Osteocyte (in vitro differentiated cells): ENCODE measurements at regions not wholly inside any gene's neighbourhood (a gene's known extent, or its start where the extent isn't known, plus 50 kb on each side); places are given as distances from the start of the nearest gene placed in this dataset.
A peak's percentile ranks its signal among the peaks of the same experiment; 100 is the strongest.

Source experiments
- DNase-seq: peaks from one replicate; pipeline ENCODE4 v3.0.0; 2021; ENCODE audit warnings: mixed read lengths; ENCODE audit not compliant: unreplicated experiment; ENCODE audit errors: extremely low spot score
- H3K27ac Mint-ChIP-seq: one replicate; pipeline ENCODE4 v1.8.0; 2021; ENCODE audit warnings: mild to moderate bottlenecking, mixed read lengths; ENCODE audit not compliant: unreplicated experiment
- H3K27me3 Mint-ChIP-seq: one replicate; pipeline ENCODE4 v1.8.0; 2021; ENCODE audit warnings: mixed read lengths; ENCODE audit not compliant: unreplicated experiment
- H3K36me3 Mint-ChIP-seq: one replicate; pipeline ENCODE4 v1.8.0; 2021; ENCODE audit warnings: mixed read lengths; ENCODE audit not compliant: unreplicated experiment
- H3K4me1 Mint-ChIP-seq: one replicate; pipeline ENCODE4 v1.8.0; 2021; ENCODE audit warnings: mixed read lengths; ENCODE audit not compliant: unreplicated experiment
- H3K4me3 Mint-ChIP-seq: one replicate; pipeline ENCODE4 v1.8.0; 2021; ENCODE audit warnings: mild to moderate bottlenecking, moderate library complexity, mixed read lengths; ENCODE audit not compliant: unreplicated experiment
- H3K9me3 Mint-ChIP-seq: one replicate; pipeline ENCODE4 v1.8.0; 2021; ENCODE audit warnings: mixed read lengths; ENCODE audit not compliant: unreplicated experiment
- CTCF ChIP-seq: fragments of 200-600 bp; sonication (generic); IDR thresholded peaks from 2 replicates; pipeline ENCODE4 v1.5.0; 2021; ENCODE audit warnings: antibody characterized with exemption, mild to moderate bottlenecking, moderate library complexity

- TF ChIP-seq CTCF = no peak
- H3K4me3 Mint-ChIP-seq = no peak overlapping the region
- peak; percentile 73 for DNase-seq
- H3K4me1 Mint-ChIP-seq = no peaks in the 10 kb centered on the region
- H3K9me3 Mint-ChIP-seq = no peaks in the 10 kb centered on the region
- no peak overlapping the region for H3K27ac Mint-ChIP-seq
- H3K36me3 Mint-ChIP-seq = no peaks in the 10 kb centered on the region
- no peaks in the 10 kb centered on the region for H3K27me3 Mint-ChIP-seq
Observed at GRCh38 chr14:104388011-104388521, 191.5 kb upstream of the C14orf180 start.

GRCh38 chr14:104388541-104389325 is 190.8 kb upstream of the C14orf180 start:
- H3K27ac Mint-ChIP-seq = no peak overlapping the region
- H3K4me1 Mint-ChIP-seq = no peaks in the 10 kb centered on the region
- no peak overlapping the region for H3K4me3 Mint-ChIP-seq
- no peaks in the 10 kb centered on the region for H3K9me3 Mint-ChIP-seq
- no peaks in the 10 kb centered on the region for H3K27me3 Mint-ChIP-seq
- H3K36me3 Mint-ChIP-seq = no peaks in the 10 kb centered on the region
- peak; percentile 81 for DNase-seq
- no peak for TF ChIP-seq CTCF

GRCh38 chr14:104389326-104390220 is 190.0 kb upstream of the C14orf180 start:
- Mint-ChIP-seq H3K4me1 (no peaks in the 10 kb centered on the region), H3K27me3 (no peaks in the 10 kb centered on the region), H3K36me3 (no peaks in the 10 kb centered on the region), H3K4me3 (no peak overlapping the region), H3K27ac (no peak overlapping the region), H3K9me3 (no peaks in the 10 kb centered on the region)
- DNase-seq = peak; percentile 79
- no peak for TF ChIP-seq CTCF

- H3K4me1 Mint-ChIP-seq = no peaks in the 10 kb centered on the region
- H3K9me3 Mint-ChIP-seq = no peaks in the 10 kb centered on the region
- no peak overlapping the region for H3K27ac Mint-ChIP-seq
- no peak overlapping the region for H3K4me3 Mint-ChIP-seq
- H3K27me3 Mint-ChIP-seq = no peaks in the 10 kb centered on the region
- no peak for TF ChIP-seq CTCF
- H3K36me3 Mint-ChIP-seq = no peaks in the 10 kb centered on the region
- peak; percentile 81 for DNase-seq
Observed at GRCh38 chr14:104390221-104390931, 189.2 kb upstream of the C14orf180 start.
